Neural cell (in vitro differentiated cells): ENCODE measurements at regions not wholly inside any gene's neighbourhood (a gene's known extent, or its start where the extent isn't known, plus 50 kb on each side); places are given as distances from the start of the nearest gene placed in this dataset.

ENCODE experiments used
- H2AFZ ChIP-seq: fragments of 200-600, 300-800 bp; sonication (generic), shearing (Covaris generic); 2 replicates; pipeline ENCODE4 v1.6.0; 2014; ENCODE audit warnings: low read depth, mild to moderate bottlenecking, antibody characterized with exemption, low read length, moderate library complexity
- H3F3A ChIP-seq: fragments of 200-600 bp; shearing (Covaris generic); 2 replicates; pipeline ENCODE4 v1.6.1; 2016; ENCODE audit warnings: mild to moderate bottlenecking, moderate library complexity, mixed read lengths, antibody characterized with exemption, low read length; ENCODE audit not compliant: insufficient read depth, poor library complexity, severe bottlenecking
- H3K27ac ChIP-seq: fragments of 200-600, 300-800 bp; sonication (generic), shearing (Covaris generic); 2 replicates; pipeline ENCODE4 v1.5.1; 2014; ENCODE audit warnings: mild to moderate bottlenecking, low read length, moderate library complexity
- H3K27me3 ChIP-seq: fragments of 300-800, 200-600 bp; sonication (generic), shearing (Covaris generic); 2 replicates; pipeline ENCODE4 v1.6.0; 2014; ENCODE audit warnings: mild to moderate bottlenecking, low read depth, low read length, moderate library complexity; ENCODE audit not compliant: insufficient read depth
- H3K36me3 ChIP-seq: fragments of 300-800, 200-600 bp; sonication (generic), shearing (Covaris generic); 2 replicates; pipeline ENCODE4 v1.5.1; 2014; ENCODE audit warnings: mild to moderate bottlenecking, antibody characterized with exemption, low read length, moderate library complexity; ENCODE audit not compliant: insufficient read depth
- H3K4me2 ChIP-seq: fragments of 300-800, 200-600 bp; sonication (generic), shearing (Covaris generic); 2 replicates; pipeline ENCODE4 v1.6.0; 2014; ENCODE audit warnings: mild to moderate bottlenecking, low read length
- H3K4me3 ChIP-seq: fragments of 300-800, 200-600 bp; sonication (generic), shearing (Covaris generic); 2 replicates; pipeline ENCODE4 v1.5.1; 2014; ENCODE audit warnings: mild to moderate bottlenecking, low read length, moderate library complexity
- H3K79me2 ChIP-seq: fragments of 200-600 bp; shearing (Covaris generic); replicated peaks from 2 replicates; pipeline ENCODE4 v1.6.0; 2014; ENCODE audit warnings: mild to moderate bottlenecking, low read length, moderate library complexity; ENCODE audit not compliant: insufficient read depth
- H3K9ac ChIP-seq: fragments of 300-800, 200-600 bp; sonication (generic), shearing (Covaris generic); 2 replicates; pipeline ENCODE4 v1.6.1; 2016; ENCODE audit warnings: mild to moderate bottlenecking, low read length, mixed read lengths
- H3K9me2 ChIP-seq: fragments of 200-600 bp; shearing (Covaris generic); 2 replicates; pipeline ENCODE4 v1.6.1; 2016; ENCODE audit warnings: mild to moderate bottlenecking, low read length, mixed read lengths; ENCODE audit not compliant: insufficient read depth
- H3K9me3 ChIP-seq: fragments of 200-600, 300-800 bp; sonication (generic), shearing (Covaris generic); 2 replicates; pipeline ENCODE4 v1.6.1; 2016; ENCODE audit warnings: mild to moderate bottlenecking, mixed run types, low read length, moderate library complexity, mixed read lengths
- H4K20me1 ChIP-seq: fragments of 200-600 bp; shearing (Covaris generic); 2 replicates; pipeline ENCODE4 v1.6.1; 2016; ENCODE audit warnings: mild to moderate bottlenecking, mixed run types; ENCODE audit not compliant: insufficient read depth
- CTCF ChIP-seq: fragments of 450-650 bp; IDR thresholded peaks from 2 replicates; pipeline ENCODE4 v1.5.1; 2014; ENCODE audit warnings: antibody characterized with exemption, mild to moderate bottlenecking, moderate library complexity; ENCODE audit not compliant: poor library complexity, severe bottlenecking
- EP300 ChIP-seq: fragments of 450-650 bp; conservative IDR thresholded peaks from 2 replicates; pipeline ENCODE4 v1.6.1; 2014; ENCODE audit warnings: antibody characterized with exemption, mild to moderate bottlenecking, moderate library complexity; ENCODE audit not compliant: poor library complexity, severe bottlenecking
- EZH2 ChIP-seq: fragments of 200-600, 300-800 bp; shearing (Covaris generic), sonication (generic); IDR thresholded peaks from 2 replicates; pipeline ENCODE4 v1.6.1; 2014; ENCODE audit warnings: antibody characterized with exemption, low read length, borderline replicate concordance, mild to moderate bottlenecking; ENCODE audit not compliant: insufficient read depth, poor library complexity, severe bottlenecking
- MXI1 ChIP-seq: fragments of 450-650 bp; conservative IDR thresholded peaks from 2 replicates; pipeline ENCODE4 v1.6.1; 2014; ENCODE audit warnings: antibody characterized with exemption, mild to moderate bottlenecking; ENCODE audit not compliant: poor library complexity, severe bottlenecking
- POLR2AphosphoS5 ChIP-seq: IDR thresholded peaks from 2 replicates; pipeline ENCODE4 v1.6.1; 2012
- RAD21 ChIP-seq: fragments of 450-650 bp; conservative IDR thresholded peaks from 2 replicates; pipeline ENCODE4 v1.6.1; 2014; ENCODE audit warnings: antibody characterized with exemption, mild to moderate bottlenecking, moderate library complexity
- REST ChIP-seq: IDR thresholded peaks from 2 replicates; pipeline ENCODE4 v1.6.1; 2012; ENCODE audit warnings: borderline replicate concordance
- SMC3 ChIP-seq: fragments of 450-650 bp; conservative IDR thresholded peaks from 2 replicates; pipeline ENCODE4 v1.6.1; 2014; ENCODE audit warnings: antibody characterized with exemption, mild to moderate bottlenecking, moderate library complexity; ENCODE audit not compliant: poor library complexity
- TAF1 ChIP-seq: IDR thresholded peaks from 2 replicates; pipeline ENCODE4 v1.6.1; 2012; ENCODE audit warnings: low read depth

GRCh38 chr4:18321956-18322530 lies 300.5 kb upstream of the LCORL start:
- TF ChIP-seq RAD21 (no peak), EZH2 (no peak), CTCF (no peak), REST (no peak), POLR2AphosphoS5 (no peak), SMC3 (no peak), MXI1 (no peak), TAF1 (no peak), EP300 (no peak)
- Histone ChIP-seq H3K36me3 (no peaks in the 10 kb centered on the region), H3K9me2 (no peaks in the 10 kb centered on the region), H2AFZ (no peak overlapping the region), H3K9ac (no peak overlapping the region), H4K20me1 (no peaks in the 10 kb centered on the region), H3K4me3 (peak overlapping the region; percentile 4), H3F3A (no peaks in the 10 kb centered on the region), H3K9me3 (no peaks in the 10 kb centered on the region), H3K27me3 (no peaks in the 10 kb centered on the region), H3K4me2 (no peak overlapping the region), H3K79me2 (no peaks in the 10 kb centered on the region), H3K27ac (no peak overlapping the region)

- no peak overlapping the region for H3K27ac ChIP-seq
These were observed 297.9 kb upstream of the LCORL start for GRCh38 chr4:18319431-18319830.

More at GRCh38 chr4:18319431-18319830, 297.9 kb upstream of the LCORL start:
- H3K9me3 ChIP-seq = no peaks in the 10 kb centered on the region
- no peak overlapping the region for H2AFZ ChIP-seq
- no peak overlapping the region for H3K4me3 ChIP-seq
- no peaks in the 10 kb centered on the region for H3K79me2 ChIP-seq
- no peaks in the 10 kb centered on the region for H3K9me2 ChIP-seq
- no peak overlapping the region for H3K9ac ChIP-seq
- no peaks in the 10 kb centered on the region for H3F3A ChIP-seq
- no peaks in the 10 kb centered on the region for H3K27me3 ChIP-seq
- TF ChIP-seq POLR2AphosphoS5 (no peak), MXI1 (no peak), REST (no peak), EZH2 (no peak), CTCF (no peak), EP300 (no peak), TAF1 (no peak), RAD21 (no peak), SMC3 (no peak)
- H3K4me2 ChIP-seq = no peak overlapping the region
- no peaks in the 10 kb centered on the region for H3K36me3 ChIP-seq
- no peaks in the 10 kb centered on the region for H4K20me1 ChIP-seq
